Astrocyte (in vitro differentiated cells and primary cell): ENCODE measurements at regions not wholly inside any gene's neighbourhood (a gene's known extent, or its start where the extent isn't known, plus 50 kb on each side); places are given as distances from the start of the nearest gene placed in this dataset.

ENCODE experiments used
- CTCF ChIP-seq: IDR thresholded peaks from 2 replicates; pipeline ENCODE4 v1.5.1; 2011; ENCODE audit warnings: low read depth, mild to moderate bottlenecking, inconsistent platforms, low read length, moderate library complexity; ENCODE audit not compliant: insufficient read depth
- EZH2 ChIP-seq: IDR thresholded peaks from 2 replicates; pipeline ENCODE4 v1.6.1; 2012; ENCODE audit warnings: mild to moderate bottlenecking, low read length, inconsistent platforms; ENCODE audit not compliant: insufficient read depth

- TF ChIP-seq EZH2 (no peak), CTCF (no peak)
These were observed 625.4 kb upstream of the FANCL start for GRCh38 chr2:58866527-58866926.
